Vagina (tissue), 2 donors: ENCODE measurements at regions not wholly inside any gene's neighbourhood (a gene's known extent, or its start where the extent isn't known, plus 50 kb on each side); places are given as distances from the start of the nearest gene placed in this dataset.

Source experiments
- CTCF ChIP-seq, 3 experiments: fragments of 450-650 bp in 2 of 3; fragments of 200-600 bp in 1 of 3; sonication (generic) in 1 of 3; IDR thresholded peaks; one replicate each; pipeline ENCODE4 v1.5.1; 2017 to 2019; ENCODE audit warnings: antibody characterized with exemption in 3 of 3, mild to moderate bottlenecking in 2 of 3, moderate library complexity in 2 of 3
- POLR2A ChIP-seq, 2 donors: fragments of 450-650 bp; IDR thresholded peaks; one replicate each; pipeline ENCODE4 v1.6.1; 2017; ENCODE audit warnings: antibody characterized with exemption in 2 of 2, mild to moderate bottlenecking in 2 of 2, moderate library complexity in 2 of 2

- TF ChIP-seq POLR2A (IDR thresholded peaks at IDR 0.05) (no peak), CTCF (IDR thresholded peaks at IDR 0.05) (no peak)
Measured at GRCh38 chr2:3127710-3128109, 249.9 kb downstream of the EIPR1 start.
